ENCODE measurements at regions not wholly inside any gene's neighbourhood (a gene's known extent, or its start where the extent isn't known, plus 50 kb on each side); places are given as distances from the start of the nearest gene placed in this dataset.

- no peak for DNase-seq (ENCODE audit: low spot score)
- no peak for TF ChIP-seq CTCF (IDR thresholded peaks at IDR 0.05; ENCODE audit: extremely low read depth, missing control alignments)
These were observed 284.1 kb upstream of the ONECUT1 start for GRCh38 chr15:53074221-53074620.

- peak; percentile 10 for DNase-seq (ENCODE audit: low spot score)
- TF ChIP-seq CTCF (IDR thresholded peaks at IDR 0.05; ENCODE audit: extremely low read depth, missing control alignments), result no peak
These were observed 281.9 kb upstream of the ONECUT1 start for GRCh38 chr15:53072077-53072476.

GRCh38 chr15:53068636-53069035, 278.5 kb upstream of the ONECUT1 start:
- no peak for DNase-seq (ENCODE audit: low spot score)
- TF ChIP-seq CTCF (IDR thresholded peaks at IDR 0.05; ENCODE audit: extremely low read depth, missing control alignments), result no peak

GRCh38 chr15:53059273-53060043, 269.3 kb upstream of the ONECUT1 start:
- no peak for DNase-seq (ENCODE audit: low spot score)
- no peak for TF ChIP-seq CTCF (IDR thresholded peaks at IDR 0.05; ENCODE audit: extremely low read depth, missing control alignments)

GRCh38 chr15:53046153-53046790, 256.1 kb upstream of the ONECUT1 start:
- no peak for TF ChIP-seq CTCF (IDR thresholded peaks at IDR 0.05; ENCODE audit: extremely low read depth, missing control alignments)
- no peak for DNase-seq (ENCODE audit: low spot score)

GRCh38 chr15:53038655-53038941, 248.5 kb upstream of the ONECUT1 start:
- no peak for TF ChIP-seq CTCF (IDR thresholded peaks at IDR 0.05; ENCODE audit: extremely low read depth, missing control alignments)
- no peak for DNase-seq (ENCODE audit: low spot score)

GRCh38 chr15:53037904-53038654, 247.9 kb upstream of the ONECUT1 start:
- no peak for TF ChIP-seq CTCF (IDR thresholded peaks at IDR 0.05; ENCODE audit: extremely low read depth, missing control alignments)
- no peak for DNase-seq (ENCODE audit: low spot score)
